GM13976 (cell line): ENCODE measurements at regions not wholly inside any gene's neighbourhood (a gene's known extent, or its start where the extent isn't known, plus 50 kb on each side); places are given as distances from the start of the nearest gene placed in this dataset.

ENCODE experiments used
- DNase-seq: peaks from one replicate; pipeline ENCODE4 v3.0.0; 2012; ENCODE audit warnings: low spot score
- in situ Hi-C: fragments of 300-500 bp; cut with MboI; formaldehyde crosslinking; loops from one replicate; pipeline ENCODE4 v1.12.0; 2022; ENCODE audit warnings: low sequenced_read_pairs, mixed read lengths, inconsistent platforms; ENCODE audit not compliant: unreplicated experiment
- TF ChIP-seq, protein P1 (sequence below): IDR thresholded peaks from 2 replicates; pipeline ENCODE4 v1.5.1; 2012; ENCODE audit warnings: borderline replicate concordance, mild to moderate bottlenecking; ENCODE audit not compliant: insufficient read depth; ENCODE audit errors: extremely low read depth, missing control alignments, control extremely low read depth

DNA sequence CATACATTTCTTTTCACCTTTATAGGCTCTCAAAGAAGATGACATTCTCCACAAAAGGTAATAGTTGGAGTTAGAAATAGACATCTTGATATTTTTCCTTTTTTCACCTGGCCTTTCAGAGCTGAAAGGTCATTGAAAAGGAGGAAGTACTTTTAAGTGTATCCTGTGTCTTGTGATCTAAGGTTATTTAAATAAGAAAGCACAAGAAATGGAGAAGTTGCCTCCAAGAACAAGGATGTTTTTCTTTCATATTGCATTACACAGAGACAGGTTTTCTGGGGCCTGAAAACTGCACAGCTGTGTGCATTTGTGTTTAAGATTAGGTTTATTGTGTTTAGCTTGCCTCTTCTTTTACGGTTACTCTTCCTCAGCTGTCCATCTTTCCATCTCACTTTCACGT is 103.4 kb upstream of the SEMA3D start:
- no peak for DNase-seq
- in situ Hi-C loops, result no loop called here
- TF ChIP-seq, protein P1, sequence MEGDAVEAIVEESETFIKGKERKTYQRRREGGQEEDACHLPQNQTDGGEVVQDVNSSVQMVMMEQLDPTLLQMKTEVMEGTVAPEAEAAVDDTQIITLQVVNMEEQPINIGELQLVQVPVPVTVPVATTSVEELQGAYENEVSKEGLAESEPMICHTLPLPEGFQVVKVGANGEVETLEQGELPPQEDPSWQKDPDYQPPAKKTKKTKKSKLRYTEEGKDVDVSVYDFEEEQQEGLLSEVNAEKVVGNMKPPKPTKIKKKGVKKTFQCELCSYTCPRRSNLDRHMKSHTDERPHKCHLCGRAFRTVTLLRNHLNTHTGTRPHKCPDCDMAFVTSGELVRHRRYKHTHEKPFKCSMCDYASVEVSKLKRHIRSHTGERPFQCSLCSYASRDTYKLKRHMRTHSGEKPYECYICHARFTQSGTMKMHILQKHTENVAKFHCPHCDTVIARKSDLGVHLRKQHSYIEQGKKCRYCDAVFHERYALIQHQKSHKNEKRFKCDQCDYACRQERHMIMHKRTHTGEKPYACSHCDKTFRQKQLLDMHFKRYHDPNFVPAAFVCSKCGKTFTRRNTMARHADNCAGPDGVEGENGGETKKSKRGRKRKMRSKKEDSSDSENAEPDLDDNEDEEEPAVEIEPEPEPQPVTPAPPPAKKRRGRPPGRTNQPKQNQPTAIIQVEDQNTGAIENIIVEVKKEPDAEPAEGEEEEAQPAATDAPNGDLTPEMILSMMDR, result no peak

DNA sequence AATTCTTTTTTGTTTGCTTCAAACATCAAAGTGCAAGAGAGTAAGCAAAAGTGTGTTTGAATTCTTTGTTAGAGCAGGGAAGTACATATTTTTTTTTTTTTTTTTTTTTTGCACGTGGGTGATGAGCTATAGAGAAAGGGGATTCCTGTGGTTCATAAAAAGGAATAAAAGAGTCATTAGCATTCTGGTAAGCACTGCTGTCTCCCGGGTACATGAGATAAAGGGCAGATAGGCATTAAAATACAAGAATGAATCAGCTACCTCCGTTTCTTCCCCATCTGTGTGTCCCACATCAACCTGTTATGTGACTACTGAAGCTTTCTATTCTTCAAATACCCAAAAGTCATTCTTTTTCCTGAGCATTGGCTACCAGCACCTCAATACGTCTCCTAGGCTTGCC is 102.4 kb upstream of the SEMA3D start:
- in situ Hi-C loops, result no loop called here
- DNase-seq, result no peak

DNA sequence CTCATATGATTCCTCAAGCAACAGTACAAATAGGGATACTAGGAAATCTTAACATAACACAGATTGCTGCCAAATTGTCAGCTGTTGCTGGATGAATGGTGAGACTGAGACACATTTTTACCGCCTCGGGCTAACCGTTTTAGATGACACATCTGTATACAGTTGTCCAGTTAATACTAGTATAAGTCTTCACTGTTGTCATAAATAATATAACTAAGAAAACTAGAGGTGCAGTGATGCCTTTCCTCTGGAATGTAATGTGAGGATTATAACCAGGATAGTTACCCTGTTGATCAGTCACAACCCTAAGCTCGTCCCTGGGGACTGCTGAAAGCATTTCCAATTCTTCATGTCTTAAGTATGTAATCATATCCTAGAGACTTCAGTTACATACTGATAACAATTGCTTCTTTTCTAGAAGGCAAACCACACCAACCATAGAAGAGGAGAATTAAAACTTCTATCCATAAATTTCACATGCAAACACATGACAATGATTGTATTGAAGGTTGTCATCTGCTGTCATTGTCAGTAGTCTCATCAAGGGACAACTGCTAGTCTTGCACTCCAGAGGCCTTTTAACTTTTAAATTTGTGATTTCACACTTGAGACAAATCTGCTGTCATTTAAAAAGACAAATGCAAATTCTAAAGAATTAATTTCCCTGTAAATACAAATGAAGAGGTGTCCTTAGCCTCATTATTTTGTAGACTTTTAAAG is 100.4 kb upstream of the SEMA3D start:
- TF ChIP-seq, protein P1, result no peak
- DNase-seq, result no peak
- in situ Hi-C loops, result no loop called here

More for the DNA sequence above, 102.4 kb upstream of the SEMA3D start:
- TF ChIP-seq, protein P1, result no peak

DNA sequence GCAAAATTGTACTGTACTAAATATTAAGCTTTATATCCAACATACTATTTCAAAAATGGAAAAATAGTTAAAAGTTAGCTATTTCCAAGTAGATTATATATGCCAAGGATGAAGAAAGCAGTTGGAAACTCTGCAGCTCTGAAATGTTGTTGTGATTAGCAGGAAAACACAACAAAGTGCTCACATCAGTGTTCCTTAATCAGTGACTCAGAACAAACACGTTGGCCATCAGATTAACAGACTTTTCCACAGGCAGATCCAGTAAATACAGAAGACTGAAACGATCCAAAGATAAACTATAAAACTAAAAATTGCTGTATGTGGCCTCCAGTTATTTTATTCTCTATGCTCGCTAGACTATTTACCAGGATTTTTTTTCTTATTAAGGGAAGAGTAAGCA is 99.6 kb upstream of the SEMA3D start:
- in situ Hi-C loops, result no loop called here
- DNase-seq, result no peak
- TF ChIP-seq, protein P1, result no peak

DNA sequence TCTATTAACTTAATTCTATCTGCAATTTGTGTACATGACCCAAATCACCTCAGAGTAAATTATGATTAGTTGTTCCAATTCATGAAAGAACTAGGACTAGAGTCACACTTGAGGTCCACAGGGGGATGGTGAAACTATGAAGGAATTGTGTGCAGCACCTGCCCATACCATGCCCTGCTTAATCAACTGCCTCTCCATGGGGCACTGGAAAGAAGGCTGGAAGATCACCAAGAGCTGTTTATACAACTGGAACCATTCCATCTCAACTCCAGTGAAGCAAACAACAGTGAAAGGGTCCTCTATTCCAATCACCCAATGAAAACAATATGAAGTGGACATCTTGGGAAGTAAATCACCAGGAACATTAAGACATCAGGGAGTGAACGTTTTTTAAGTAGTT is 98.7 kb upstream of the SEMA3D start:
- no peak for DNase-seq
- TF ChIP-seq, protein P1, result no peak
- in situ Hi-C loops, result no loop called here

DNA sequence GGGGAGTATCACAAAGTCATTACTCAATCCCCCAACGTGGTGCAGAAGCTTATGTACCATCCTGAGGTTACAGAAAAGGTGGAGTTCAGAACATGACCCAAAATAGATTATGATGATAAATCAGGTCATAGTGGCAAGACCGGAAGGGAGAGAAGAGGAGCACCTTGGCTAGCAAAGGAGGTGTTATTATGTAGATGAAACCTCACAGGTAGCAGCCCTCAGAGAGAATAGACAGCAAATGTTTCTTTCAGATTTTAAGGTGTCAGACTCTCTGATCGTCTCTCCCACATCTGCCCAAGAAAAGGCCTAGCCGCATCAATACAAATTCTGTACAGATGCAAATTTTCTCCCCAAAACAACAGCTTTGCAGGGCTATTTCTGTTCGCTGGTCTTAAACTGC is 88.3 kb upstream of the SEMA3D start:
- DNase-seq, result no peak
- TF ChIP-seq, protein P1, result no peak
- in situ Hi-C loops, result no loop called here
